Kidney (tissue), 13 donors: ENCODE measurements at regions not wholly inside any gene's neighbourhood (a gene's known extent, or its start where the extent isn't known, plus 50 kb on each side); places are given as distances from the start of the nearest gene placed in this dataset.

Source experiments
- DNase-seq, 5 donors: peaks; one replicate each; pipeline ENCODE4 v3.0.0-alpha.2; 2013 to 2020
- FAIRE-seq: peaks from 2 replicates; lab custom pipeline; 2012; peaks lifted over from hg19 to GRCh38; lab: Jason Lieb, UNC
- H3K27ac ChIP-seq, 2 donors: one replicate each; pipeline ENCODE4 v1.7.0; 2013; ENCODE audit warnings: low read depth in 2 of 2, low read length in 2 of 2, inconsistent platforms in 1 of 2
- H3K27me3 ChIP-seq: one replicate; pipeline ENCODE4 v1.7.1; 2013; ENCODE audit warnings: low read length, inconsistent platforms; ENCODE audit not compliant: control insufficient read depth, insufficient read depth
- H3K36me3 ChIP-seq, 3 donors: one replicate each; pipeline versions ENCODE4 v1.7.0 to v1.7.1; 2013; ENCODE audit warnings: low read length in 3 of 3, control low read depth in 1 of 3, inconsistent platforms in 1 of 3; ENCODE audit not compliant: insufficient read depth in 3 of 3, control insufficient read depth in 2 of 3
- H3K4me1 ChIP-seq, 3 donors: one replicate each; pipeline versions ENCODE4 v1.7.0 to v1.7.1; 2013; ENCODE audit warnings: low read length in 3 of 3, inconsistent platforms in 1 of 3, low read depth in 1 of 3; ENCODE audit not compliant: control insufficient read depth in 2 of 3, insufficient read depth in 2 of 3
- H3K4me3 ChIP-seq, 3 donors: one replicate each; pipeline versions ENCODE4 v1.7.0 to v1.8.1; 2013; ENCODE audit warnings: low read length in 3 of 3, control low read depth in 1 of 3, inconsistent platforms in 1 of 3
- H3K9ac ChIP-seq, 3 donors: one replicate each; pipeline versions ENCODE4 v1.7.0 to v1.7.1; 2013; ENCODE audit warnings: low read length in 3 of 3, control low read depth in 1 of 3, inconsistent platforms in 1 of 3
- H3K9me3 ChIP-seq, 3 donors: one replicate each; pipeline versions ENCODE4 v1.7.0 to v1.7.1; 2013; ENCODE audit warnings: low read length in 3 of 3, control low read depth in 1 of 3, inconsistent platforms in 1 of 3; ENCODE audit not compliant: control insufficient read depth in 2 of 3, insufficient read depth in 1 of 3
- intact Hi-C: fragments of 100-400 bp; cut with DNase I; formaldehyde crosslinking; loops from one replicate; pipeline ENCODE4 v1.11.1; 2022
- TF ChIP-seq, protein P1 (sequence below): IDR thresholded peaks from 3 replicates; pipeline ENCODE4 v1.5.1; 2012; ENCODE audit warnings: mild to moderate bottlenecking, moderate library complexity, borderline replicate concordance; ENCODE audit not compliant: insufficient read depth; ENCODE audit errors: extremely low read depth
- donor health status: control.
- donor health status: control.
- donor health status: control.
- donor health status: control.
- donor health status: control.
- donor health status: DM: yes; HTN: yes; CAD: no.
- donor health status: Normal renal cell carcinoma (clear cell type).

DNA sequence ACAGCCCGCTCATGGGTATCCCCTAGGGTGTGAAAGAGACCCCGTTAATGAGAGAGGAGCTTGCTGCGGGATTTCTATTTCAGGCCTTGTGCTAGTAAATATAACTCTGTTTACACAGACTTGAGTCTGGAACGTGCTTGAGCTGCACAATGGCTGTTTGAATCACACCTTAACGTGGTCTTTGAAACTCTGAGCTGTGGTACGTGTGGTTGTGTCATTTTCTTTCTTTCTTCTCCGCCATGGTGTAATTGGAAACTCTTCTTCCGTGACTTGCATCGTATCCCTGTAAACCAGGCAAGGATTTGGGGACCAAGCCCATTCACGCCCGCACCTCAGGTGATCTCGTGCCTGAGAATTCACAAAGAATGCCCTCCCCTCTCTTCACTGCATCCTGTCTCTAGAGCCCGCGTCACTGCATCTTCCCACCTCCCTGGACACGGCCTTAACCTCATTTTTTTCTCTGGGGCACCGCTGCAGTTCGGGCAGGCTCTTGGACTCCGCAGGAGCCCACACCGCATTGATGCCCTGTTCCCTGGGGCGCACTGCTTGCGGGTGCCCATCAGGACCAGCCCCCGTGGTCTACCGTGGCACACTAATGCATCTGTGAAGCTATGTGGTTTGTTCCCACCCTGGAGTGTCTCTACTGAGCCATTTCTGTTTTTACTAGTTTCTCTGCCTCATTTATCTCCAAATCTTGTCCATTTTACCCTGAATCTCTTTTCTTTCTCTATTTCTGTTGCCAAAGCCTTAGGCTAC, 78.4 kb upstream of the PARP11 start:
- no peaks in the 10 kb centered on the region for H3K9me3 ChIP-seq
- FAIRE-seq (no peak), DNase-seq (no peak)
- H3K9ac ChIP-seq = no peak overlapping the region
- no peaks in the 10 kb centered on the region for H3K4me1 ChIP-seq
- no peaks in the 10 kb centered on the region for H3K36me3 ChIP-seq
- H3K4me3 ChIP-seq = no peak overlapping the region
- intact Hi-C loops = no loop called here
- TF ChIP-seq, protein P1, sequence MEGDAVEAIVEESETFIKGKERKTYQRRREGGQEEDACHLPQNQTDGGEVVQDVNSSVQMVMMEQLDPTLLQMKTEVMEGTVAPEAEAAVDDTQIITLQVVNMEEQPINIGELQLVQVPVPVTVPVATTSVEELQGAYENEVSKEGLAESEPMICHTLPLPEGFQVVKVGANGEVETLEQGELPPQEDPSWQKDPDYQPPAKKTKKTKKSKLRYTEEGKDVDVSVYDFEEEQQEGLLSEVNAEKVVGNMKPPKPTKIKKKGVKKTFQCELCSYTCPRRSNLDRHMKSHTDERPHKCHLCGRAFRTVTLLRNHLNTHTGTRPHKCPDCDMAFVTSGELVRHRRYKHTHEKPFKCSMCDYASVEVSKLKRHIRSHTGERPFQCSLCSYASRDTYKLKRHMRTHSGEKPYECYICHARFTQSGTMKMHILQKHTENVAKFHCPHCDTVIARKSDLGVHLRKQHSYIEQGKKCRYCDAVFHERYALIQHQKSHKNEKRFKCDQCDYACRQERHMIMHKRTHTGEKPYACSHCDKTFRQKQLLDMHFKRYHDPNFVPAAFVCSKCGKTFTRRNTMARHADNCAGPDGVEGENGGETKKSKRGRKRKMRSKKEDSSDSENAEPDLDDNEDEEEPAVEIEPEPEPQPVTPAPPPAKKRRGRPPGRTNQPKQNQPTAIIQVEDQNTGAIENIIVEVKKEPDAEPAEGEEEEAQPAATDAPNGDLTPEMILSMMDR = no peak
- no peaks in the 10 kb centered on the region for H3K27me3 ChIP-seq
- H3K27ac ChIP-seq = no peak overlapping the region

DNA sequence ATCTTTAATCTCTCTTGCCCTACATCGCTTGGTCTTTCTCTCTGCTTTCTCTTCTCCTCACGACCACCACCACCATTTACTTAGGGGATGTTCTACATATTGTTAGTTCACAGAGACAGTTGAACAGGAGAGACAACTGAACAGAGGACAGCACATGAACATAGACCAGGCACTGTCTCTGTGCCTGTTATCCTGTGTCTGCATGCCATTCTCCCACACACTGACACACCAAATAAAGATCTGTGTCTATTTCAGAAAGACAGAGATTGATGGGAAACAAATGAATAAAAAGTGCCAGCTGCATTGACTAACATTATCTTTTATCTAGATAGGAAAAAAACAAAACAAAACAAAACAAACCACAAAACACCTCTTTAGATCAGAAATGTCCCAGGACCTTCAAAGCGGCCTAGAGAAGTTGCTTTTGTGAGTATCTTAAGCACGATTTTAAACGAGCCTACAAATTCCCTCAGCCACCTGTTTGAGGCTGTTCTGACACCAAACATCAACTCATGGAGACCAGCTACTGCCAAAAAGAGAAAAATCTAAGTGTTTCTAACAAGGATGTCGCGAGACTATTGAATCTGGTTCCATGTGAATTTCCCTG, 77.6 kb upstream of the PARP11 start:
- TF ChIP-seq, protein P1 = no peak
- Histone ChIP-seq H3K9ac (no peak overlapping the region), H3K9me3 (no peaks in the 10 kb centered on the region), H3K4me1 (no peaks in the 10 kb centered on the region), H3K27ac (no peak overlapping the region), H3K36me3 (no peaks in the 10 kb centered on the region), H3K27me3 (no peaks in the 10 kb centered on the region), H3K4me3 (no peak overlapping the region)
- intact Hi-C loops = no loop called here
- DNase-seq (no peak), FAIRE-seq (no peak)

DNA sequence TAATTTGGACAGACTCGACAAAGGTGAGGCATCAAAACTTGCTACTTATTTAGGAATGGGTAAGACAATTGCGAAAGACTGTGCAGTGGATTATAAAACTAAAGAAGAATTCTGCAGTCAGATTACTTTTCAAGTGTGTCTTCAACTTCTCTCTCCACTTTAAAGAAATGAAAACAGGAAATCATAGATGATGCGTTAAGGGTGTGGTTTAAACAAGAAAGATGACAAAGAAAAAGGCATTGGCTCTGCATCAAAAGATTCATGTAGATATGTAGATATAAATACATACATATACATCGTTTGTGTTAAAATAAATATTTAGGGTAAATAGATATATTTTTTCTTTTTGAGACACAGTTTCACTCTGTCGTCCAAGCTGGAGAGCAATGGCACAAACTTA, 74.6 kb upstream of the PARP11 start:
- Histone ChIP-seq H3K4me3 (no peak overlapping the region), H3K9ac (no peak overlapping the region), H3K27ac (no peak overlapping the region), H3K9me3 (no peaks in the 10 kb centered on the region), H3K27me3 (no peaks in the 10 kb centered on the region), H3K36me3 (no peaks in the 10 kb centered on the region), H3K4me1 (no peaks in the 10 kb centered on the region)
- TF ChIP-seq, protein P1 = no peak
- DNase-seq = no peak
- intact Hi-C loops = no loop called here
- no peak for FAIRE-seq

DNA sequence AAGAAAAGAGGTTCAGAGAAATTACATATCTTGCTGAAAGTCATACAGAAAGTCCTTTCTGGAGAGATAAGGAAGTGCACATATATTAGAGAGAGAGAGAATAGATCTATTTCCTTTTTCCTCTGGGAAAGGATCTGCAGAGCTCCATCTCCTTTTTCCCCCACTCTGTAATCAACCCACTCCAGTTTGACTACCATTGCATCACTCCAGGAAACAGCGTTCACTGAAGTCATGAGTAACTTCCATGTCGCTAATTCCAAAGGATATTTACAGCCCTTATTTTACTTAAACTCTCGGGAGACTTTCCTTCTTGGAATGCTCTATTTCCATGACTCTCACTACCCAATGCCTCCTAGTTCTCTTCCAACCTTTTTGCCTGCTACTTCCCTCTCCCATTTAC, 72.5 kb upstream of the PARP11 start:
- H3K4me3 ChIP-seq = no peak overlapping the region
- intact Hi-C loops = no loop called here
- no peaks in the 10 kb centered on the region for H3K9me3 ChIP-seq
- H3K36me3 ChIP-seq = no peaks in the 10 kb centered on the region
- no peaks in the 10 kb centered on the region for H3K4me1 ChIP-seq
- DNase-seq = no peak
- no peaks in the 10 kb centered on the region for H3K27me3 ChIP-seq
- TF ChIP-seq, protein P1 = no peak
- H3K9ac ChIP-seq = no peak overlapping the region
- no peak for FAIRE-seq
- H3K27ac ChIP-seq = no peak overlapping the region
